HepG2 (cell line): ENCODE measurements at regions not wholly inside any gene's neighbourhood (a gene's known extent, or its start where the extent isn't known, plus 50 kb on each side); places are given as distances from the start of the nearest gene placed in this dataset.
A peak's percentile ranks its signal among the peaks of the same experiment; 100 is the strongest.

Experiments used
- CERS6 ChIP-seq: sonication (generic); formaldehyde crosslinking; IDR thresholded peaks from 2 replicates; pipeline ENCODE4 v1.5.0; 2020; ENCODE audit warnings: missing genetic modification reagents
- EHMT2 ChIP-seq: fragments of 200-600 bp; sonication (generic); IDR thresholded peaks from 2 replicates; pipeline ENCODE4 v1.7.0; 2017; ENCODE audit warnings: antibody characterized with exemption, low read depth, low read length, borderline replicate concordance
- ETV5 ChIP-seq: IDR thresholded peaks from 2 replicates; pipeline ENCODE4 v1.6.1; 2018; ENCODE audit warnings: missing biosample characterization, missing genetic modification reagents, inconsistent platforms, borderline replicate concordance
- GATA4 ChIP-seq: sonication (generic); IDR thresholded peaks from 2 replicates; pipeline ENCODE4 v1.6.1; 2016; ENCODE audit warnings: antibody characterized with exemption, low read depth, borderline replicate concordance
- GRHL1 ChIP-seq: sonication (generic); formaldehyde crosslinking; conservative IDR thresholded peaks from 2 replicates; pipeline ENCODE4 v1.8.0; 2022; ENCODE audit warnings: missing genetic modification reagents
- HDAC1 ChIP-seq: sonication (generic); formaldehyde crosslinking; IDR thresholded peaks from 2 replicates; pipeline ENCODE4 v1.5.1; 2020; ENCODE audit warnings: mild to moderate bottlenecking, missing genetic modification reagents
- IKZF4 ChIP-seq: sonication (generic); formaldehyde crosslinking; IDR thresholded peaks from 2 replicates; pipeline ENCODE4 v1.5.1; 2020; ENCODE audit warnings: borderline replicate concordance, mild to moderate bottlenecking, low read depth, missing genetic modification reagents; ENCODE audit errors: not compliant biosample characterization
- KDM4B ChIP-seq: sonication (generic); formaldehyde crosslinking; IDR thresholded peaks from 2 replicates; pipeline ENCODE4 v1.4.0; 2020; ENCODE audit warnings: missing genetic modification reagents
- NFYB ChIP-seq: sonication (generic); formaldehyde crosslinking; IDR thresholded peaks from 2 replicates; pipeline ENCODE4 v1.4.0; 2020; ENCODE audit warnings: missing genetic modification reagents
- NR2F6 ChIP-seq, 2 experiments: IDR thresholded peaks; 2 replicates each; pipeline ENCODE4 v1.6.1; 2016; ENCODE audit warnings: antibody characterized with exemption in 1 of 2, mild to moderate bottlenecking in 1 of 2
- SKI ChIP-seq: fragments of 450-650 bp; IDR thresholded peaks from one replicate; pipeline ENCODE4 v1.6.1; 2018; ENCODE audit warnings: mild to moderate bottlenecking; ENCODE audit not compliant: partially characterized antibody
- TBX3 ChIP-seq: fragments of 450-650 bp; IDR thresholded peaks from 2 replicates; pipeline ENCODE4 v1.6.1; 2017; ENCODE audit warnings: antibody characterized with exemption, mild to moderate bottlenecking, inconsistent platforms, borderline replicate concordance
- ZNF276 ChIP-seq: sonication (generic); formaldehyde crosslinking; IDR thresholded peaks from 2 replicates; pipeline ENCODE4 v1.4.0; 2020; ENCODE audit warnings: mild to moderate bottlenecking, low read depth, missing genetic modification reagents
- ZNF281 ChIP-seq: sonication (generic); formaldehyde crosslinking; IDR thresholded peaks from 2 replicates; pipeline ENCODE4 v1.4.0; 2020; ENCODE audit warnings: missing genetic modification reagents, borderline replicate concordance
- ZNF292 ChIP-seq: sonication (generic); formaldehyde crosslinking; IDR thresholded peaks from 2 replicates; pipeline ENCODE4 v1.8.1; 2022; ENCODE audit warnings: mild to moderate bottlenecking, low read depth, missing genetic modification reagents, borderline replicate concordance
- ZNF609 ChIP-seq: sonication (generic); formaldehyde crosslinking; IDR thresholded peaks from 2 replicates; pipeline ENCODE4 v1.4.0; 2020; ENCODE audit warnings: mild to moderate bottlenecking, missing genetic modification reagents, borderline replicate concordance
- ZNF616 ChIP-seq: sonication (generic); formaldehyde crosslinking; IDR thresholded peaks from 2 replicates; pipeline ENCODE4 v1.5.0; 2020; ENCODE audit warnings: low read depth, mild to moderate bottlenecking, missing genetic modification reagents

GRCh38 chr1:219317762-219318353 is 144.2 kb downstream of the LYPLAL1 start (continued):
- TF ChIP-seq ZNF609 (CRISPR knock-in tag), result no peak
- TF ChIP-seq EHMT2, result no peak
- no peak for TF ChIP-seq ZNF276 (CRISPR knock-in tag)
- TF ChIP-seq GATA4, result no peak
- no peak for TF ChIP-seq ZNF292
- TF ChIP-seq GRHL1 (CRISPR knock-in tag), result no peak
- no peak for TF ChIP-seq IKZF4 (CRISPR knock-in tag)
- no peak; the same call in 1 of the 2 replicates for TF ChIP-seq KDM4B
- TF ChIP-seq CERS6, result no peak
- TF ChIP-seq NFYB, result no peak
- no peak for TF ChIP-seq ZNF281 (CRISPR knock-in tag)
- TF ChIP-seq HDAC1 (CRISPR knock-in tag), result peak; percentile 35; the same call in 1 of the 2 replicates
- TF ChIP-seq SKI, result no peak
- TF ChIP-seq ETV5 (CRISPR knock-in tag), result no peak
- no peak for TF ChIP-seq NR2F6 (IDR thresholded peaks at IDR 0.05)
- no peak for TF ChIP-seq NR2F6 (CRISPR knock-in tag; IDR thresholded peaks at IDR 0.05)
- TF ChIP-seq TBX3, result no peak
- no peak for TF ChIP-seq ZNF616
